HG02798 (cell line): ENCODE measurements at regions not wholly inside any gene's neighbourhood (a gene's known extent, or its start where the extent isn't known, plus 50 kb on each side); places are given as distances from the start of the nearest gene placed in this dataset.

ENCODE experiments used
- ATAC-seq: cut with Tn5 transposase; IDR thresholded peaks from one replicate; pipeline ENCODE4 v1.9.1; 2021; ENCODE audit warnings: mild to moderate bottlenecking; ENCODE audit not compliant: unreplicated experiment, poor library complexity

DNA sequence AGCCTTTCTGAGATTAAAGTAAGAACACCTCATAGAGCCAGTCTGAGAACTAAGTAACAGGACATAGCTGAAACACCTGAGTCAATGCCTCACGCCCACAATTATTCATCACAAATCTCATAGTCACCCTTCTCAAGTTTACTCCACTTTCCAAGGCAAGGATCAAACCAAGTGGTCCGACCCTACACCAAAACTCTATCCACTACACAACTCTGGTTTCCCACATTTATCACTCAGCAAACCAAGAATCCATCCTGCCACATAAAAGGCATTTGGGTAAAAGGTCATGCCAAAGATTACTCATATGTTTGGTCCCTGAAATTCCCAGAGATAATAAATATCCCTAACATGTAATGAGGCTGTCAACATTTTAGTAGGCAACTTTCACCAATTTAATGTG, 144.1 kb downstream of the RPAP3 start:
- ATAC-seq: no peak

- ATAC-seq: no peak
Observed at GRCh38 chr12:47560415-47560814, 145.4 kb downstream of the RPAP3 start.

- ATAC-seq: no peak
Observed at GRCh38 chr12:47558625-47559345, 147.0 kb downstream of the RPAP3 start.

GRCh38 chr12:47557386-47557785, 148.4 kb downstream of the RPAP3 start:
- no peak for ATAC-seq

DNA sequence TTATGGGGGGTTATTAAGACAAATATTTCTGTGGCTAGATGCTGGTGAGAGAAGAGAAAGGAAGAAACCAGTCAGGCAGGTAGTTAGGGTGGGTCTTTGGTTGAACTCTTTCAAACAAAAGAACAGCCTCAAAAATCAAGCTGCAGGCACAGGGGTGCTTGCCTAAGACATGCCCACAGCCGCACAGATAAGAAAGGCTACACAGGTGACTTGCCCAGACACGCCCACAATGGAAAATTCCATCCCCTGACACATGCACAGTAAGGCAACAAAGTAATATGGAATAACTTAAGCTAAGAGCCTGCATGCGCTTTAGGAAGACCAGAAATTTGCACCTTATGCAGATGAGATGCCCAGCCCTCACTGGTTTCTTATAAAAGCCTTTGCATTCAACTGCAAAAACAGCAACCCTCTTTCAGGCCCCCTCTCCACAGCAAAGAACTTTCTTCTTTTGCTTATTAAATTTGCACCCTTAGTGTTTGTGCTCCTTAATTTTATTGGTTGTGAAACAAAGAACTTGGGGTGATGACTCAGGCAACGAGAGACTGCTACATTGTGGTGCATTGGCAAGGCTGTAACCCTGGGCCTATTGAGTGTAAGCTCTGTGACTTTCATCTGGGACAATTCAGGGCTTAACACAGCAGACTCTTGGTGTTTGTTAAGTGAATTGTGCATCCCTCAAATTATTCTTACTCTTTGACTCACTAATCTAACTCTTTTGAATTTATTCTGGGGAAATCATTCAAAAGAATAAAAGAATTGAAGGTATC, 149.4 kb downstream of the RPAP3 start:
- ATAC-seq: no peak

- ATAC-seq: no peak
Observed at GRCh38 chr12:47554046-47554653, 151.7 kb downstream of the RPAP3 start.

- no peak for ATAC-seq
Observed at GRCh38 chr12:47553266-47553665, 152.6 kb downstream of the RPAP3 start.

DNA sequence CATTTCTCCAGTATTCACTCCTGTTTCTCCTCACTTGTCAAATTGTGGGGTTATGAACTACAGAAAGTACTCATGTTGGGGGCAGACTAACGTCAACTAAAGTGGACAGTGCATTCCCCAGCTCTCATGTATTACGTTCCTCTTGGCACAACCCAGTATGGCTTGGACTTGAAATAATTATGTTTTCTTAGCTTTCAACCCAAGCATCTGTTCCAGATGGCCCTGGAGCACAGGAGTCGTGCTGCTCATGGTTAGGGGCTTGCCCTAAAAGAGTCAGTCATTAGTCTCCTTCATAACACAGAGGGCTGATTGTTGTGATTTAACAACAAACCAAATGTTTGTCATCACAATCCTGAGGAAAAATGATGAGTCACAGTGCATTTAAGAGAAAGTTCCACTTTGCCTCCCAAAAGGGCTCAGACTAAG, 154.4 kb downstream of the RPAP3 start:
- no peak for ATAC-seq

DNA sequence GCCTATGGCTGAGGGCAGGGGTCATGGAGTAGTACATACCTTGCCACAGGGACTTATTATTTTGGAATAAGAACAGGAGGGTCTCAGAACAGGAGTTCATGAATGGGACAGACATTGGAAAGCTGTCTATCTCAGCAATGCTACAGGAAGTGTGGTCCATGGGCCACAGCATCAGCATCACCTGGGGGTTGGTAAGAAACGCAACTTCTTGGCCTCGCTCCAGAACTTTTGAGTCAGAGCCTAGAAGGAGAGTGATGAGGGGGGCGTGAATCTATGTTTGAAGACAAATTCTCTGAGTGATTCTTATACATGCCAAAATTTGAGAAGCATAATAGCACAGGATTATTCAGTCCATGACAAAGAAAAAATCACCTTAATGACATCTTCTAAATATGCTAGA, 156.6 kb downstream of the RPAP3 start:
- no peak for ATAC-seq

GRCh38 chr12:47548401-47548800, 157.4 kb downstream of the RPAP3 start:
- ATAC-seq: no peak

DNA sequence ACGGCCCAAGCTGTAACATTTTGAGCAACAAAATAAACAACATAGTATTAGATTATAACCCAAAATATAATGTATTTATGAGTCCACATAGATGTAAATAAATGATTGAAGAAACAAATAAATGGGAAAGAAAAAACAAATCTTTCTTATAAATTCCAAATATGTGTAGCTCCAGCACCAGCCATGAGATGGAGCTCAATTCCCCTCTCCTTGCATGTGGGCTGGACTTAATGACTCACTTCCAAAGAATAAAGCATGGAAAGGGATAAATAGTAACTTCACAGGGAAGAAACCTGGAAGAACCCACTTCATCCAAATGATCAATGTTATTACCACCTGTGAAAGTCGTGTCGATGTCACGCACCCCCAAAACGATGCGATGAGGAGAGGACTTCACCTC, 158.8 kb downstream of the RPAP3 start:
- no peak for ATAC-seq

- no peak for ATAC-seq
Observed at GRCh38 chr12:47545938-47546609, 159.8 kb downstream of the RPAP3 start.

DNA sequence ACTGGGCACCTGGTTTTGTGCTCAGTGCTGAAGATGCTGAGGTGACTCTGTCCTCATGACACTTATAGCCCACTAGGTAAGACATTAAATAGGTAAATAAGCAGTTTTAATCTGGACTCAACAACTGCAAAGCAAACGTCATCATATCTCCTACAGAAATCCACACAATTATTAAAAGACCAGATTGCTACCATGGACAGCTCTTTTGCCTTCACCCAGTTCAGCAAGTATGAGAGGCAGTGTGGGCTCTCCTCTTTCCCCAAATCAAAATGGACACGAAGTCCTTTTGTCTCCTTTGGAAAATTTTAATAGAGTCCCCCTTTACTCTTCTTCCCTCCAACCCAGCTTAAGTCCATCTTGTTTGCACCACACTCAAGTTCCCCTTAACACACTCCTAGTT, 171.1 kb downstream of the RPAP3 start:
- no peak for ATAC-seq

DNA sequence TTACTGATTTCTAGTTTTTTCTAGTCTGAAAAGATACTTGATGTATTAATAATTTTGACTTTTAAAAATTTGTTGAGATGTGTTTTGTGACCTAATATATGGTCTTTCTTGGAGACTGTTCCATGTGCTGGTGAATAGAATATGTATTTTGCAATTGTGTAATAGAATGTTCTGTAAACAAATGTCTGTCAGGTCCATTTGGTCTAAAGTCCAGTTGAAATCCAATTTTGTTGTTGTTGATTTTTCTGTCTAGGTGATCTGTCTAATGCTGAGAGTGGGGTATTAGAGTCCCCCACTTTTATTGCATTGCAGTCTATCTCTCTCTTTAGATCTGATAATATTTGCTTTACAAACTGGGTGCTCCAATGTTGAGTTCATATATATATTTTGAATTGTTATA, 175.8 kb downstream of the RPAP3 start:
- ATAC-seq: no peak

GRCh38 chr12:47527816-47528215, 178.0 kb downstream of the RPAP3 start:
- ATAC-seq: no peak

DNA sequence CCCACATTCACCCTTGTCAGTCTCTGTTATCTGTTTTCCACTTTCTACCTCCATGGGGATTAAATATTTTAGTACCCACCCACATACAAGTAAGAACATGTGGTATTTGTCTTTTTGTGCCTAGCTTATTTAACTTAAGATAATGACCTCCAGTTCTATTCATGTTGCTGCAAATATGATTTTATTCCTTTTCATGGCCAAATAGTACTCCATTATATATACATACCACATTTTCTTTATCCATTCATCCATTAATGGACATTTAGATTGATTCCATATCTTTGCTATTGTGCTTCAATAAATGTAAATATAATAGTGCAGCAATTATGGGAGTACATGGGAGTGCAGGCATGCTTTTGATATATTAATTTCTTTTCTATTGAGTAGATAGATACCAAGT, 185.8 kb downstream of the RPAP3 start:
- ATAC-seq: no peak

GRCh38 chr12:47517122-47517521, 188.7 kb downstream of the RPAP3 start:
- no peak for ATAC-seq

DNA sequence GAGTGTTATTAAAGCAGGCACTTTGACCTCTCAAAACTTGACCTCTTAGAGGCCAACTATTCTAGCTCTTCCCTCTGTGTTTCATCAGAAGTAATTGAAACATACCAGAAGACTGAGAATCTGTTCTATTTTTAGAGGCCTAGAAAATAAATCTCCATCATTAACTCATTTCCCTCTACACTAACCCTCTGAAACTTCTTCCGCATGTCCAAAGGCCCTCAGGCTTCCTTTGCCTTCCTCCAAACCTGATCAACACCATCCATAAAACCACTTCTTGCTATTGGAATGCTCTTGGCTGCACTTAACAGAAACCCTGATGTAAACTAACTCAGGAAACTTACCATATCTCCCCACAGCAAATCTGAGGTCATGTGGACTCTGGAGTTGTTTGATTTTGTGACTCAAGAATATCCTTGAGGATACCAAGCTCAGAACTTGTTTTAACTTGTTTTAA, 196.4 kb downstream of the RPAP3 start:
- ATAC-seq: no peak

DNA sequence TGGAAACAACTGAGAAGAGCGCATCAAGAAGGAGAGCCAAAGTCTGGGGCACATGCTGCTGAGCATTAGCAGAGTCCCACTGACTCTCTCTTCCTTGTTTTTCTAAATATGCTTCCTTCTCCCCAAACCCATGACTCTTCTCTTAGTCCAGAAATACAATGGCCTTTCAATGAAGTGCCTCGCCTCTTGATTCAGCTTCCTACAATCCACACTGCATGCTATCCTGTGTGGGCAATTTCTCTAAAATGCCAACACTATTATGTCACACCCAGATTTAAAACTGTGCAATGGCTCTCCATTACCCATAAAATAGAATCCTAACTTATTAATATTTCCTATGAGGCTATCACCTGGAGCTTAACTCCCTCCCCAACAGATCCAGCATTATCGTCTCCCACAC, 198.6 kb downstream of the RPAP3 start:
- ATAC-seq: no peak

DNA sequence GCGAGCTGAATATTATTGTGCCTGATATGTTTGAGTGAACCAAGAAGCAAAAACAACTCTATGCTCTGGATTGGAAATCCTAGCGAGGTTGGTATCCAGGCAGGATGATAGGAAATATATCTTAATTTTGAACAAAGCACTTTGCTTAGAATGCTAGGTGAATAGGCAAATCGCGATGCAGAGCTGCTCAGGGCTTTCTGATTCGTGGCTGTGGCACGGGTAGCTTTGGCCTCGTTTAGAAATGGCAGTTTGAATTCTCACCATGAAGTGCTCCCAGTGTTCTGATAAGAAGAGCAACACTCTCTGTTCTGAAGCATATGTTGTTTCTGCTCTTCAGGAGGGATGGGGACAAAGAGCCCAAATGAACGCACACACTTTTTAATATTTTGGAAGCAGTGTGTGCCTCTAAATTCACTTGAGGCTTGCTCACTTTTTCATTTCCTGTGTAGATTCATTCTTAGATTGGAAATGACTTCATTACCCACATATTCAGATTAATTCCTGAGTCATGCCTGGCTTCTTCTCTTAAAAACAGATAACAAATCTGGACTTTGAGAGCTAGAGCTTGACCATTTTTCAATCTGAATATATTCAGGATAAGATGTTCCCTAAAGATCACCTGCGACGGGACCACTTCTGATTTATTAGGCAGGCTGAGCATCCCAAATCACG, 200.9 kb downstream of the RPAP3 start:
- no peak for ATAC-seq
